ENCODE measurements at regions not wholly inside any gene's neighbourhood (a gene's known extent, or its start where the extent isn't known, plus 50 kb on each side); places are given as distances from the start of the nearest gene placed in this dataset.

GRCh38 chr1:88126467-88126866, 557.6 kb upstream of the PKN2 start:
- TF ChIP-seq CTCF (conservative IDR thresholded peaks at IDR 0.05; ENCODE audit: low read depth, low read length) (no peak), EZH2 (IDR thresholded peaks at IDR 0.05; ENCODE audit: low read length, unreplicated experiment) (no peak), EZH2phosphoT487 (IDR thresholded peaks at IDR 0.05; ENCODE audit: borderline replicate concordance, low read length) (no peak)

Measured in PC-3 (cell line).